H7 (cell line): ENCODE measurements at regions not wholly inside any gene's neighbourhood (a gene's known extent, or its start where the extent isn't known, plus 50 kb on each side); places are given as distances from the start of the nearest gene placed in this dataset.

Experiments
- DNase-seq: peaks from one replicate; pipeline ENCODE4 v3.0.0; 2012
- H3K27me3 ChIP-seq: 2 replicates; pipeline ENCODE4 v1.6.0; 2011; ENCODE audit warnings: mild to moderate bottlenecking, low read length; ENCODE audit not compliant: control insufficient read depth, insufficient read depth
- H3K36me3 ChIP-seq: replicated peaks from 2 replicates; pipeline ENCODE4 v1.5.1; 2011; ENCODE audit warnings: low read length; ENCODE audit not compliant: control insufficient read depth, insufficient read depth
- H3K4me3 ChIP-seq: 2 replicates; pipeline ENCODE4 v1.5.1; 2011; ENCODE audit warnings: low read depth, mild to moderate bottlenecking, control low read depth, low read length, moderate library complexity; ENCODE audit not compliant: insufficient read depth

DNA sequence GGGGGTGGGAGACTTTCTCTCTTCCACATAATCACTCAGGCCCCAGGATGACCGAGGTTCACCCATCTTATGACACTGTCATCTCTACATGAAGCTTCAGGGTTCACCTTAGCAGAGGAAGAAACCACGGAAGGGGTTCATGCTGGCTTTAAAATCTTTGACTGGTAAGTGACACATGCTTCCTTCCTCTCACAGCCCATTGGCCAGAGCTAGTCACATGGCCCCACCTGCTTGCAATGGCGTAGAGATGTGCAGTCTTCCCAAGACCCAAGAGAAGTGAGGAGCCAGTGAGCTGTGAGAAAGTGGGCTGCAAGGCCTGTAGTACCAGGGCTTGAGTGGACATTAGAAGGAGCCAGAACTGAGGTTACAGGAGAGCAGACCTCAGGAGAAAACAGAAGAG, 180.3 kb downstream of the AXIN2 start:
- H3K4me3 ChIP-seq: no peak overlapping the region
- no peak for DNase-seq
- H3K36me3 ChIP-seq: no peaks in the 10 kb centered on the region
- no peaks in the 10 kb centered on the region for H3K27me3 ChIP-seq

DNA sequence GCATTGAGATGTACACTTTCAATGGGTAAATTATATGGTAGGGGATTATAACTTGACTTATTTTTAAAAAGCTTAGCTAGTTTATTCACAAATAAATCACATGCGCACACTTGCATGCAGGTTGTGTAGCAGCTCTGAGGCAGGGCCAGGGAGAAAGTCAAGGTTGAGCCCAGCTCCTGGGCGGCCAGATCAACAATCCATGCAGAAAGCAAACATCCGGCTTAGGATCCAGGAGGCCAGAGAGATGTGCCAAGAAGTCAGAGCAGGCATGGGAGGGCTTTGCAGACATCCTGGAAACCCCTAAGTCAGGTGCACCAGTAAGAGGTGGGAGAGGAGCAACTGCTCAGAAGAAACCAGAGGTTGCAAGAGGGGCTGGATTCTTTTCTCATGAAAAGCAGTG, 186.5 kb downstream of the AXIN2 start:
- Histone ChIP-seq H3K27me3 (no peaks in the 10 kb centered on the region), H3K36me3 (no peaks in the 10 kb centered on the region), H3K4me3 (no peak overlapping the region)
- no peak for DNase-seq

DNA sequence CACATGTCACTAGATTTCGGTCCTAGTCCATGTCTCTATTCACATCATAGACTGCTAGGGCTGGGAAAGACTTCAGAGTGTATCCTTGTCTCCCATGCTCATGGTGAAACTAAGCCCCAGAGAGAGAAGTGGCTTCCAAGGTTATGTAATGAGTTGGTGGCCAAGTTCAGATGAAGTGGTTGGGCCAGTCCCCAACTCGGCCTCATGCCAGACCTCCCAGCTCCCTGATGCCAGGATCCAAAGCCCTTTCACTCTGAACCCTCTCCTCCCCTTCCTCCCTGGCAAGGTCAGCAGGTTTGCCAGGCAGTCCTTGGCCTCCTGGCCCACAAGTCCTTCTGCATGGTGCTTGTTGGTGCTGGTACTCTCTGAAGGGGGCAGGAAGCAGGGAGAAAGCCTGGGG, 189.7 kb downstream of the AXIN2 start:
- Histone ChIP-seq H3K36me3 (no peaks in the 10 kb centered on the region), H3K4me3 (no peak overlapping the region), H3K27me3 (no peaks in the 10 kb centered on the region)
- no peak for DNase-seq

DNA sequence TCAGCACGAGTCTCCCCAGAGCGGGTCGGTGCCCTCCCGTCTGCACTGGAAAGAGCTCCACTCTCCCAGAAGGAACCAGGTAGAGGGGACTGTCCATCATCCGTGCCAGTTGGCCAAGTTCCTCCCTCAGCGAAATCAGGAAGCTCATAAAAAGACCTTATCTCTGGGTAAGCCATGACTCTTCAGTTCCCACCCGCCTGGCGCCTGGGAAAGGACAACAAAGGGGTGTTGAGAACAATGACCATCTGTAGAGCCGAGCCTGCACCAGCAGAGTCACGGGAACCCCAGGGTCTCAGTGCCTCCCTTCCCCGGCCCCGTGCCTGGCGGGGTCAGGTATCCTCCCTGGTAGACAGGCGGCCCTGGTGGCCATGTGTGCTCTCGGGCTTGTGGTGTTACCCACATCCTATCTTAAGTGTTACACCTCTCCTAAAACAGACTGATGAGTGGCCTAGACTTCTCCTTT, 190.7 kb downstream of the AXIN2 start:
- Histone ChIP-seq H3K4me3 (no peak overlapping the region), H3K27me3 (no peaks in the 10 kb centered on the region), H3K36me3 (no peaks in the 10 kb centered on the region)
- peak; percentile 23 for DNase-seq

DNA sequence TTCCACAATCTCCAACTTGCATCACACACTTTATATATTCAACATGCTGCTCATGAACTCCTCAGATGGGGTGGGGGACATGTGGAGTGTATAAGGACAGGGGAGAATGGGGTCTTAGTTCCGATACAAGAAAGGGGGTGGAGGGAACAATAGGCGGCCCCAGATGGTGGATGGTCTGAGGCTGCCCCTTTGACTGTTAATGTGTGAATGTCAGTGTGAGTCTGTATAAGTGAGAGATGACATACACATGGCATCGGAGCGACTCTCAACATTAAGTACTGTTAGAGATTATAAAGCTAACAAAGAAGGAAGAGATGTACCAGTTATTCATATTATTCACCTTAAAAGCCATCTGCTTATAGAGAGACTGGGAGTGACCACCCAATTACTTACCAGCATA, 193.1 kb downstream of the AXIN2 start:
- H3K4me3 ChIP-seq: no peak overlapping the region
- no peaks in the 10 kb centered on the region for H3K36me3 ChIP-seq
- DNase-seq: no peak
- H3K27me3 ChIP-seq: no peaks in the 10 kb centered on the region

DNA sequence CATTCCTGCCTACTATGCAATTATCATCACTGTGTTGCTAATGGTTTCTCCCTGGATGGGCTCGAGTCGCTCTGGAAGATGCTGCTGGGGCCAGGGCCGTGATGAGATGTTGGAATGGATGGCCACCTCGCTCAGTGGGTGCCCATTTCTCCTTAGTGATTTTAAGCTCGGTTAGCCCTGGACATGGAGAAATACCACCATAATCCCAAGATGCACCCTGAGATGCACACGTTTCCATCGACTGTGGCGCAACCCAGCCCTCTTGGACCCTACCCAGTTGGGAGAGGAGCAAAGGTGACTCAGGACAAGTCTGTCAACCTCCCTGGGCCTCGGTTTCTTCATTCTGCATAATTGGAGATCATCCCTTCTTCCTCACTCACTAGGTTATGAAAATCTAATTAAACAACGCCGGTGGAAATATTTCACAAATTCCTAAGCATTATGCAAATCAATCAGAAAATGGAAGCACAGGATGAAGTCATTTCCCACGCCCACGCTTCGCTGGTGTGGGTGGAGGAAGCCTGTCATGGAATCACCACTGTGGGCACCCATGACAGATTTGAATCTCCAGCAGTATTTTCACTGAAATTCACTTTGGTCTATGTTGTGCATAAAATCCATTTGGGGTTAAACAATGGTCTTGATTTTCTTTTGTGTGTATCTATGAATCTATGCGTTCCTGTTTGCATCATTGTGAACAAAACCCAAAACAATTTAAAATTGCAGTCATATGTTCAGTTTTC, 195.2 kb downstream of the AXIN2 start:
- H3K36me3 ChIP-seq: no peaks in the 10 kb centered on the region
- no peak overlapping the region for H3K4me3 ChIP-seq
- H3K27me3 ChIP-seq: no peaks in the 10 kb centered on the region
- no peak for DNase-seq

DNA sequence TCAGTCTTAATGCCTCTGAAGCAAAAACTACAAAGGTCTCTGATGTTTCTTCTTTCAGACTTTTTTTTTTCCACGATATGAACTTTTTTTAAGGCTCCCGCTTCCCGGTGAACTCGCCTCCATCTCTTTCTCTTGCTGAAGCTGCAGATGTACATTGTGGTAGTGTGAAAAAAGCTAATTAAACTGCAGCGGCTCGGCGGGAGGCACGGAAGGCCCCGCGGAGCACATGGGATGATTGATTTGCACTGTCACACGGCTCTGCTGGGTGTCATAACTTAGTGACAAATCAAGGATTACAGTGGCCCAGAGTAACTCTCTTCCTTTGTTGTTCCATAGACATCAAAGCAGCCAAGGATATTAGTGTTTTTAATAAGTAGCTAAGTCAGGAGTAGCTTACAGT, 196.3 kb downstream of the AXIN2 start:
- Histone ChIP-seq H3K4me3 (no peak overlapping the region), H3K36me3 (no peaks in the 10 kb centered on the region), H3K27me3 (no peaks in the 10 kb centered on the region)
- no peak for DNase-seq

DNA sequence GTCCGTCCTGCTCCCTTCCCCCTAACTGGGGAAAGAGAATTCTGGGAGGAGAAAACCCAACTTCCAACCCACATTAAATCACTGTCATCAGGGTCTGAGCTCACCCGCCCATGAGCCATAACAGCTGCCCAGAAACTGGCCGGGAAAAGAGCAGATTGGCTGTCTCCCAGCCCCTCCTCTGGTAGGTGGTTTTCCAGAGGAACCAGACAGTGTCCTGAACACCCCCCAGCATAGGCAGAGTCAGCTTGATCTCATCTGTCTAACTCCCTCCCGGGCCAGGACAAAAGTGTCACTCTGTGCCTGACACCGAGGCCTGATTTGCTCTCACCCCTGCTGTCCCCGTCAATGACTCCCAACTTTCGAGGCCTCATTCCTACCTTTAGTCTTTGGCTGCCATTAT, 197.0 kb downstream of the AXIN2 start:
- no peak overlapping the region for H3K4me3 ChIP-seq
- H3K27me3 ChIP-seq: no peaks in the 10 kb centered on the region
- H3K36me3 ChIP-seq: no peaks in the 10 kb centered on the region
- no peak for DNase-seq

DNA sequence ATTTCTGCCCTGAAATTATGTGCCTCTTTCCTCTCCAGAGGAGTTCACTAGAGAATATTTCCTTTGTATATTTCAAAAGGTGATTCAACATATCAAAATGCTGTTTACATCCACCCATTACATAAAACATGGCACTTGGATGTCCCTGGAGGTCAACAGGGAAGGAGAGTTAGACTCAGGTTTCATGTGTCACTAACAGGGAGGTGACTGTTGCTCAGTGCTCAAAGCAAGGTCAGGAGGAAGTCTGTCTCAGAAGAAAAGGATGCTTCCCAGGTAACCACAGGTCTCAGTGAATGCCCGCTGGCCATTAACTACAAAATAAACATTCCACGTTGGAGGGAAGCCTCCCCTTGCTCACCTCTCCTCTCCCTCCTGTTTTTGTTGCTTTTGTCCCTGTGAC, 198.6 kb downstream of the AXIN2 start:
- Histone ChIP-seq H3K27me3 (no peaks in the 10 kb centered on the region), H3K36me3 (no peaks in the 10 kb centered on the region), H3K4me3 (no peak overlapping the region)
- DNase-seq: no peak

DNA sequence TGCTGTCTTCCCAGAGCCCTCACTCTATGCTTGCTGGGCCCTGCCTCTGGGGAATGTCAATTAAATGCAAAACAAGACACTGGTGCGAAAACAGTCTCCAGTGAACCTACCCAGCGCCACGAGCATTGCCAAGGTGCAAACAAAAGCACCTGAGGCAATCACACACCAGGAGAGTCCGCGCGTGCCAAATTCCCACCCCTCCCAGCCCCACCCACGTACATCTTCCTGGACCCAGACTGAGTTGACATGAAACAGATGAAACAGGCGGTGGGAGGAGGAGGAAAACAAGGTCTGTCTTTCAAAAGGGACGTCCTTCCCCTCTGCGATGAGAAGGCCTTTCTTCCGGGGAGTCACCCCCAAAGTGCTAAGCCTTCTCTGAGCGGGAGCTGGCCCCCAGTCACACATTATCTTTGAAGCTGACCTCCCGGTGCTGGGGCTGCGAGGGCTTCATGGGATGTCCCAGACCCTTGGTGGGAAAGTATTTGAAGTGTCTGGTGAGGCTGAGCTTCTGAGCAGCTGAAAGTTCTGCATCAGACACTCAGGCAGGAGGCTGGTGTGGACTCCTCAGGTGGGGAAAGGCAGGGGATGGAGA, 200.4 kb downstream of the AXIN2 start:
- DNase-seq: no peak

DNA sequence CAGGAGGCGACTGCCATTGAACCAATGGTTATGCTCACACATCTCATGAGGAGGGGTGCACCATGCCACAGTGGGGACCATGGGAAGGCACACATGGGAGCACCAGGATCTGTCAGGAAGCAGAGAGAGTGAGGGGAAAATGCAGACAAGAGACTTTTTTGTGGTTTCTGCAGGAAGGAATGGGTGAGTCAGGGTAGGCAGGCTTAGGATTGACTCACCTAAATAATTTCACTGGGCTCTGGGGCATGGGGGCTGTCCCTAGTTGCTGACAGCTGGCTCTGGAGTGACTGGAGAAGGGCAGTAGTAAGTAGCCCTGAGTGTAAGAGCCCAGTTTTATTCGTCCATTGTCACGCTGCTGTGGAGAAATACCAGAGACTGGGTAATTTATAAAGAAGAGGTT, 202.4 kb downstream of the AXIN2 start:
- Histone ChIP-seq H3K36me3 (no peaks in the 10 kb centered on the region), H3K27me3 (no peaks in the 10 kb centered on the region), H3K4me3 (no peak overlapping the region)
- no peak for DNase-seq

More for the DNA sequence above, 200.4 kb downstream of the AXIN2 start:
- Histone ChIP-seq H3K4me3 (no peak overlapping the region), H3K27me3 (no peaks in the 10 kb centered on the region), H3K36me3 (no peaks in the 10 kb centered on the region)

DNA sequence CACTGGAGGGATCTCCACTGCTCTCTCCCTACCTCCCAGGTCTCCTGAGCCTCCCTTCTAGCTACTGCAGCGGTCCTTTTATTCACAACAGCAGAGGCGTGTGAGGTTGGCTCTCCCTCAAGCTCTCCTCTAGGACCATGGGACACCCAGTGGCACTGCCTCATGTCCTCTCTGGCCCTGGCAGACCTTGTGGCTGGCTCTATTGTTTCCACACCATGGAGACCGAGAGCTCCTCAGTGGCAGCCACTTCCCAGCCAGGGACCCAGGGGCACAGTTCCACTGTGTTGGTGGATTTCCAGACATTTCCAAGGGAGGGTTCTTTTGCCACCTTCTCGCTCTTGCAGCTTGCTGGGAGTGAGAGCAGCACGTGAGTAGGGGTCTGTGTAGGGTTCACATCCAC, 204.9 kb downstream of the AXIN2 start:
- no peak overlapping the region for H3K4me3 ChIP-seq
- DNase-seq: no peak
- H3K27me3 ChIP-seq: no peaks in the 10 kb centered on the region
- H3K36me3 ChIP-seq: no peaks in the 10 kb centered on the region

DNA sequence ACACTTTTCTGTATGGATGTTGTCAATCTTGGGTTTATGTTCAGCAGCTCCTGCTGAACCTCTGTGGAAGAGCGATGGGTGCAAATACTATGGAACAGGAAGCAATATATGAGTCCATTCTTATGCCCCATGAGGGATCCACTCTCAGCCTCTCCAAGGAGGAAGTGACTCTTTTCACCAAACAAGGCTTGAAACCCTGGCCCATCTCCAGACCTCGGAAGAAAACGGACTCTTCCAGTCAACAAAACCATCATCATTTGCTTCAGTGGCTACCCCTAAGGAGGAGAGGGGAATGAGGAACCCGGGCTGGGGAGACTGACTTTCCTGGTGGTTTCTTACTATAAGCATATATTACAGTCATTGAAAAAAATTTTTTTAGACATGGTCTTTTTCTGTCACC, 206.2 kb downstream of the AXIN2 start:
- DNase-seq: no peak
- Histone ChIP-seq H3K36me3 (no peaks in the 10 kb centered on the region), H3K4me3 (no peak overlapping the region), H3K27me3 (no peaks in the 10 kb centered on the region)

DNA sequence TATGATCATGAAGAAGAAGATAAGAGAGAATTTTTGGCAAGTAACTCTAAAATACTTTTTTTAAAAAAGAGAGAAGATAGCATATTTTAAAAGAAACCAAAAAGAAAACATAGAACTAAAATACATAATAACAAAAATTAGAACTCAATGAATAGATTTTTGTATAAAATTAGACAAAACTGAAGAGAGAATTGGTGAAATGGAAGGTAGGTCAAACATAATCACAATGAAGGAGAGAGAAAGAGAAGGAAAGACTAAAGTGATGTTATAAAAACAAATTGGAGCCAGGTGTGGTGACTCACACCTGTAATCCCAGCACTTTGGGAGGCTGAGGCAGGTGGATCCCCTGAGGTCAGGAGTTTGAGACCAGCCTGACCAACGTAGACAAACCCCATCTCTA, 211.5 kb downstream of the AXIN2 start:
- no peak for DNase-seq
- Histone ChIP-seq H3K4me3 (no peak overlapping the region), H3K27me3 (no peaks in the 10 kb centered on the region), H3K36me3 (no peaks in the 10 kb centered on the region)

DNA sequence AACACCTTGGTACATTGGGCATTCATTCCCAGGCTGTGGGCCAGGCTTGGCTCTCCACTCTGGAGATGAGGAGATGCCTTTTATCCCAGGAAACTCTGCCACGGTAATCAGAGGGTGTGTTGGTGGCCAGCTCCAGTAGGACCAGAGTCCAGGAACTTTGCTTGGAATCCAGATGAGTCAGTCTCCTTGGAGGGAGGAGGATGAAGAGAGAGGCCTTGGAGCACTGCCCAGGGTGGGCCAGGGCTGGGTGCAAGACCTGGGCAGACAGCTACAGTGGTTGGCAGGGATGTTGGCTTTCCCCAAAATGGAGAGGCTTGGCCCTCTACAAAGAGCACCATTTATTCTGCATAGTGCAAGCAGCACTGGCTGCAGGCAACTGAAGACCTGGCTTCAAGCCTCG, 209.0 kb downstream of the RGS9 start:
- DNase-seq: no peak
- no peak overlapping the region for H3K4me3 ChIP-seq
- no peaks in the 10 kb centered on the region for H3K27me3 ChIP-seq
- H3K36me3 ChIP-seq: no peaks in the 10 kb centered on the region
